Gastrocnemius medialis (tissue), 4 donors: ENCODE measurements at regions not wholly inside any gene's neighbourhood (a gene's known extent, or its start where the extent isn't known, plus 50 kb on each side); places are given as distances from the start of the nearest gene placed in this dataset.

Source experiments
- ATAC-seq, 2 donors: fragments of 150-250 bp; one replicate each; pipeline ENCODE4 v1.9.1; 2016
- DNase-seq, 2 donors: peaks; one replicate each; pipeline ENCODE4 v3.0.0-alpha.2; 2019
- H3K27ac ChIP-seq, 4 donors: fragments of 200-600 bp; sonication (generic); 1 replicate in 1 of 4; 2 replicates in 3 of 4; pipeline ENCODE4 v1.5.1; 2016 to 2018; ENCODE audit warnings: mild to moderate bottlenecking in 2 of 4, moderate library complexity in 1 of 4
- H3K27me3 ChIP-seq, 3 donors: fragments of 200-600 bp; sonication (generic) in 2 of 3; 1 replicate in 1 of 3; 2 replicates in 2 of 3; pipeline versions ENCODE4 v1.5.1 to v1.6.0; 2016 to 2019; ENCODE audit warnings: mild to moderate bottlenecking in 1 of 3, moderate library complexity in 1 of 3
- H3K36me3 ChIP-seq, 2 donors: fragments of 200-600 bp; sonication (generic) in 1 of 2; one replicate each; pipeline ENCODE4 v1.5.1; 2017 to 2018
- H3K4me1 ChIP-seq, 2 donors: fragments of 200-600 bp; sonication (generic) in 1 of 2; one replicate each; pipeline ENCODE4 v1.5.1; 2016 to 2017; ENCODE audit warnings: mild to moderate bottlenecking in 2 of 2
- H3K4me3 ChIP-seq, 4 donors: fragments of 200-600 bp; sonication (generic) in 3 of 4; 1 replicate in 1 of 4; 2 replicates in 3 of 4; pipeline ENCODE4 v1.5.1; 2016 to 2019; ENCODE audit warnings: mild to moderate bottlenecking in 2 of 4
- H3K9me3 ChIP-seq, 3 donors: fragments of 200-600 bp; sonication (generic) in 2 of 3; 1 replicate in 1 of 3; 2 replicates in 2 of 3; pipeline ENCODE4 v1.5.1; 2016 to 2019
- CTCF ChIP-seq, 5 experiments: fragments of 450-650 bp in 3 of 5; fragments of 200-600 bp in 2 of 5; sonication (generic) in 2 of 5; IDR thresholded peaks in 4 of 5; conservative IDR thresholded peaks in 1 of 5; 1 replicate in 4 of 5; 2 replicates in 1 of 5; pipeline ENCODE4 v1.5.1; 2016 to 2019; ENCODE audit warnings: antibody characterized with exemption in 5 of 5, mild to moderate bottlenecking in 3 of 5, moderate library complexity in 3 of 5
- POLR2A ChIP-seq, 2 donors: fragments of 450-650 bp; IDR thresholded peaks; one replicate each; pipeline ENCODE4 v1.6.1; 2017; ENCODE audit warnings: antibody characterized with exemption in 2 of 2, mild to moderate bottlenecking in 2 of 2, moderate library complexity in 2 of 2
- in situ Hi-C, 4 donors: fragments of 200-750 bp; cut with MboI; loops; one replicate each; pipeline versions ENCODE4 v1.15.0 to v1.8.0; 2017; ENCODE audit warnings: low sequenced_read_pairs in 4 of 4
- intact Hi-C: fragments of 100-400 bp; cut with DNase I; formaldehyde crosslinking; loops from one replicate; pipeline ENCODE4 v1.15.1; 2023; ENCODE audit warnings: low total_unique reads

- intact Hi-C loops: no loop called here
- no peaks in the 10 kb centered on the region for H3K27me3 ChIP-seq
- H3K4me1 ChIP-seq: no peaks in the 10 kb centered on the region
- H3K27ac ChIP-seq: no peak overlapping the region
- no peak for DNase-seq
- H3K4me3 ChIP-seq: no peak overlapping the region
- TF ChIP-seq CTCF (IDR thresholded peaks at IDR 0.05 in 4 of 5, conservative IDR thresholded peaks at IDR 0.05 in 1 of 5): no peak
- no peak for ATAC-seq
- in situ Hi-C loops: no loop called here
- H3K9me3 ChIP-seq: no peaks in the 10 kb centered on the region
- no peaks in the 10 kb centered on the region for H3K36me3 ChIP-seq
Observed at GRCh38 chr12:87930033-87930432, 99.2 kb downstream of the C12orf50 start.

GRCh38 chr12:87929346-87929745 is 99.9 kb downstream of the C12orf50 start:
- ATAC-seq (no peak), DNase-seq (no peak)
- in situ Hi-C loops: no loop called here
- Histone ChIP-seq H3K27ac (no peak overlapping the region), H3K27me3 (no peaks in the 10 kb centered on the region), H3K9me3 (no peaks in the 10 kb centered on the region), H3K4me3 (no peak overlapping the region), H3K36me3 (no peaks in the 10 kb centered on the region), H3K4me1 (no peaks in the 10 kb centered on the region)
- TF ChIP-seq CTCF (IDR thresholded peaks at IDR 0.05 in 4 of 5, conservative IDR thresholded peaks at IDR 0.05 in 1 of 5) (no peak), POLR2A (IDR thresholded peaks at IDR 0.05) (no peak)
- intact Hi-C loops: no loop called here

GRCh38 chr12:87928031-87928430 is 101.2 kb downstream of the C12orf50 start:
- TF ChIP-seq CTCF (IDR thresholded peaks at IDR 0.05 in 4 of 5, conservative IDR thresholded peaks at IDR 0.05 in 1 of 5) (no peak), POLR2A (IDR thresholded peaks at IDR 0.05) (no peak)
- no peak for ATAC-seq
- Histone ChIP-seq H3K27ac (no peak overlapping the region), H3K9me3 (no peaks in the 10 kb centered on the region), H3K4me3 (no peak overlapping the region), H3K36me3 (no peaks in the 10 kb centered on the region), H3K27me3 (no peaks in the 10 kb centered on the region), H3K4me1 (no peaks in the 10 kb centered on the region)
- DNase-seq: no peak
- in situ Hi-C loops (no loop called here), intact Hi-C loops (no loop called here)

GRCh38 chr12:87925021-87925420 is 104.2 kb downstream of the C12orf50 start:
- intact Hi-C loops: no loop called here
- H3K27me3 ChIP-seq: no peaks in the 10 kb centered on the region
- H3K36me3 ChIP-seq: no peaks in the 10 kb centered on the region
- ATAC-seq (no peak), DNase-seq (no peak)
- TF ChIP-seq POLR2A (IDR thresholded peaks at IDR 0.05) (no peak), CTCF (IDR thresholded peaks at IDR 0.05 in 4 of 5, conservative IDR thresholded peaks at IDR 0.05 in 1 of 5) (no peak)
- no peaks in the 10 kb centered on the region for H3K4me1 ChIP-seq
- no peak overlapping the region for H3K27ac ChIP-seq
- H3K4me3 ChIP-seq: no peak overlapping the region
- in situ Hi-C loops: no loop called here
- no peaks in the 10 kb centered on the region for H3K9me3 ChIP-seq

- H3K27me3 ChIP-seq: no peaks in the 10 kb centered on the region
- in situ Hi-C loops (no loop called here), intact Hi-C loops (no loop called here)
- TF ChIP-seq POLR2A (IDR thresholded peaks at IDR 0.05) (no peak), CTCF (IDR thresholded peaks at IDR 0.05 in 4 of 5, conservative IDR thresholded peaks at IDR 0.05 in 1 of 5) (no peak)
- DNase-seq (no peak), ATAC-seq (no peak)
- H3K27ac ChIP-seq: no peak overlapping the region
- H3K4me3 ChIP-seq: no peak overlapping the region
- no peaks in the 10 kb centered on the region for H3K9me3 ChIP-seq
- no peaks in the 10 kb centered on the region for H3K4me1 ChIP-seq
- no peaks in the 10 kb centered on the region for H3K36me3 ChIP-seq
Observed at GRCh38 chr12:87924149-87924548, 105.1 kb downstream of the C12orf50 start.
